GM23338 (cell line): ENCODE measurements at regions not wholly inside any gene's neighbourhood (a gene's known extent, or its start where the extent isn't known, plus 50 kb on each side); places are given as distances from the start of the nearest gene placed in this dataset.

ENCODE experiments used
- ATAC-seq: fragments of 200-7000 bp; cut with Tn5 transposase; 3 replicates; pipeline ENCODE4 v1.9.1; 2020
- DNase-seq: peaks from one replicate; pipeline ENCODE4 v3.0.0-alpha.2; 2015; ENCODE audit warnings: low spot score
- H2AFZ ChIP-seq: fragments of 200-600 bp; sonication (generic); 2 replicates; pipeline ENCODE4 v1.8.0; 2016; ENCODE audit warnings: antibody characterized with exemption, mild to moderate bottlenecking, moderate library complexity
- H3F3A ChIP-seq: fragments of 200-600 bp; sonication (generic); replicated peaks from 2 replicates; pipeline ENCODE4 v1.8.0; 2017; ENCODE audit warnings: antibody characterized with exemption, mixed run types, low read depth
- H3K27ac ChIP-seq: fragments of 200-600 bp; sonication (generic); 2 replicates; pipeline ENCODE4 v1.6.1; 2016; ENCODE audit warnings: low read depth
- H3K27me3 ChIP-seq: fragments of 200-600 bp; sonication (generic); 2 replicates; pipeline ENCODE4 v1.8.0; 2016; ENCODE audit warnings: mild to moderate bottlenecking, mixed run types, moderate library complexity; ENCODE audit not compliant: insufficient read depth
- H3K36me3 ChIP-seq: fragments of 200-600 bp; sonication (generic); 2 replicates; pipeline ENCODE4 v1.8.0; 2016; ENCODE audit warnings: mild to moderate bottlenecking; ENCODE audit not compliant: insufficient read depth
- H3K4me1 ChIP-seq: fragments of 200-600 bp; sonication (generic); 2 replicates; pipeline ENCODE4 v1.8.0; 2016; ENCODE audit warnings: mild to moderate bottlenecking, moderate library complexity; ENCODE audit not compliant: insufficient read depth
- H3K4me2 ChIP-seq: fragments of 200-600 bp; sonication (generic); 2 replicates; pipeline ENCODE4 v1.7.1; 2017; ENCODE audit warnings: mixed run types
- H3K4me3 ChIP-seq: fragments of 200-600 bp; sonication (generic); 2 replicates; pipeline ENCODE4 v1.6.1; 2016; ENCODE audit warnings: mixed run types
- H3K79me2 ChIP-seq: fragments of 200-600 bp; sonication (generic); replicated peaks from 2 replicates; pipeline ENCODE4 v1.8.0; 2017; ENCODE audit warnings: mild to moderate bottlenecking; ENCODE audit not compliant: insufficient read depth
- H3K9me2 ChIP-seq: fragments of 200-600 bp; sonication (generic); 2 replicates; pipeline ENCODE4 v1.8.0; 2017; ENCODE audit not compliant: insufficient read depth
- H4K20me1 ChIP-seq: fragments of 200-600 bp; sonication (generic); replicated peaks from 2 replicates; pipeline ENCODE4 v1.8.0; 2017; ENCODE audit warnings: mild to moderate bottlenecking; ENCODE audit not compliant: insufficient read depth
- H3K27ac Mint-ChIP-seq: 2 replicates; pipeline ENCODE4 v1.8.0; 2020; ENCODE audit warnings: inconsistent platforms, mild to moderate bottlenecking, moderate library complexity, mixed read lengths
- H3K27me3 Mint-ChIP-seq: 3 replicates; pipeline ENCODE4 v1.8.0; 2022; ENCODE audit warnings: low read depth, mild to moderate bottlenecking, moderate library complexity, mixed read lengths, inconsistent platforms; ENCODE audit not compliant: insufficient read depth, poor library complexity
- H3K36me3 Mint-ChIP-seq: 3 replicates; pipeline ENCODE4 v1.8.0; 2021; ENCODE audit warnings: low read depth, mild to moderate bottlenecking, inconsistent platforms, moderate library complexity, mixed read lengths
- H3K4me1 Mint-ChIP-seq: 3 replicates; pipeline ENCODE4 v1.8.0; 2020; ENCODE audit warnings: mild to moderate bottlenecking, inconsistent platforms, mixed read lengths
- H3K4me3 Mint-ChIP-seq: 3 replicates; pipeline ENCODE4 v1.8.0; 2021; ENCODE audit warnings: moderate library complexity, mild to moderate bottlenecking, inconsistent platforms, mixed read lengths
- H3K9me3 Mint-ChIP-seq: 3 replicates; pipeline ENCODE4 v1.8.0; 2020; ENCODE audit warnings: moderate library complexity, mild to moderate bottlenecking, inconsistent platforms, mixed read lengths
- CREB1 ChIP-seq: fragments of 250-450 bp; sonication (Bioruptor Pico); IDR thresholded peaks from 2 replicates; pipeline ENCODE4 v1.5.0; 2020; ENCODE audit warnings: low read depth, mild to moderate bottlenecking, moderate library complexity
- CTCF ChIP-seq, 2 experiments: fragments of 200-600 bp in 1 of 2; sonication (generic) in 1 of 2; conservative IDR thresholded peaks; 2 replicates each; pipeline versions ENCODE4 v1.5.1 to v1.6.1; 2016 to 2017; ENCODE audit warnings: antibody characterized with exemption in 2 of 2, low read depth in 2 of 2, mild to moderate bottlenecking in 2 of 2, moderate library complexity in 1 of 2
- EZH2 ChIP-seq: fragments of 200-600 bp; sonication (generic); IDR thresholded peaks from one replicate; pipeline ENCODE4 v1.8.0; 2017; ENCODE audit warnings: antibody characterized with exemption, mild to moderate bottlenecking, low read depth; ENCODE audit not compliant: unreplicated experiment
- JUNB ChIP-seq: IDR thresholded peaks from one replicate; pipeline ENCODE4 v1.6.1; 2016; ENCODE audit warnings: antibody characterized with exemption; ENCODE audit not compliant: unreplicated experiment
- NANOG ChIP-seq: IDR thresholded peaks from 2 replicates; pipeline ENCODE4 v1.6.1; 2016; ENCODE audit warnings: antibody characterized with exemption, borderline replicate concordance
- REST ChIP-seq: IDR thresholded peaks from one replicate; pipeline ENCODE4 v1.6.1; 2018; ENCODE audit warnings: antibody characterized with exemption; ENCODE audit not compliant: unreplicated experiment
- STAT1 ChIP-seq: IDR thresholded peaks from one replicate; pipeline ENCODE4 v1.6.1; 2016; ENCODE audit warnings: antibody characterized with exemption; ENCODE audit not compliant: unreplicated experiment
- ZNF114 ChIP-seq: fragments of 250-450 bp; sonication (Bioruptor Pico); IDR thresholded peaks from 2 replicates; pipeline ENCODE4 v1.5.0; 2020; ENCODE audit warnings: mild to moderate bottlenecking, moderate library complexity
- ZNF331 ChIP-seq: fragments of 250-450 bp; sonication (Bioruptor Pico); IDR thresholded peaks from 2 replicates; pipeline ENCODE4 v1.5.0; 2020; ENCODE audit warnings: low read depth, mild to moderate bottlenecking, moderate library complexity
- ZNF462 ChIP-seq: fragments of 250-450 bp; sonication (Bioruptor Pico); IDR thresholded peaks from 2 replicates; pipeline ENCODE4 v1.5.0; 2020; ENCODE audit warnings: mild to moderate bottlenecking, moderate library complexity

- Mint-ChIP-seq H3K4me1 (no peaks in the 10 kb centered on the region), H3K9me3 (no peaks in the 10 kb centered on the region; the same call in 2 of the 3 replicates), H3K27me3 (no peaks in the 10 kb centered on the region), H3K36me3 (no peaks in the 10 kb centered on the region), H3K27ac (no peak overlapping the region), H3K4me3 (no peak overlapping the region)
- Histone ChIP-seq H3K36me3 (no peaks in the 10 kb centered on the region), H3K27ac (no peak overlapping the region), H3K79me2 (no peaks in the 10 kb centered on the region), H3K4me3 (no peak overlapping the region), H3K4me2 (no peak overlapping the region), H3F3A (no peaks in the 10 kb centered on the region), H2AFZ (no peak overlapping the region), H3K9me2 (peaks cover 9% of the 10 kb centered on the region; the same call in 1 of the 2 replicates), H3K4me1 (no peaks in the 10 kb centered on the region), H3K27me3 (no peaks in the 10 kb centered on the region), H4K20me1 (no peaks in the 10 kb centered on the region)
- no peak for TF ChIP-seq REST
- no peak for TF ChIP-seq STAT1
- no peak for TF ChIP-seq NANOG
- no peak for TF ChIP-seq ZNF462
- no peak for TF ChIP-seq CTCF (conservative IDR thresholded peaks at IDR 0.05; ENCODE audit: low read depth in 2 of 2)
- no peak for TF ChIP-seq JUNB
- TF ChIP-seq ZNF114 (CRISPR knock-in tag), result no peak
- no peak for TF ChIP-seq EZH2
- no peak for TF ChIP-seq ZNF331
- TF ChIP-seq CREB1, result no peak
- no peak for ATAC-seq
- no peak for DNase-seq
These were observed 188.9 kb downstream of the TENT4A start for GRCh38 chr5:6902094-6902493.
